ENCODE measurements at regions not wholly inside any gene's neighbourhood (a gene's known extent, or its start where the extent isn't known, plus 50 kb on each side); places are given as distances from the start of the nearest gene placed in this dataset.

DNA sequence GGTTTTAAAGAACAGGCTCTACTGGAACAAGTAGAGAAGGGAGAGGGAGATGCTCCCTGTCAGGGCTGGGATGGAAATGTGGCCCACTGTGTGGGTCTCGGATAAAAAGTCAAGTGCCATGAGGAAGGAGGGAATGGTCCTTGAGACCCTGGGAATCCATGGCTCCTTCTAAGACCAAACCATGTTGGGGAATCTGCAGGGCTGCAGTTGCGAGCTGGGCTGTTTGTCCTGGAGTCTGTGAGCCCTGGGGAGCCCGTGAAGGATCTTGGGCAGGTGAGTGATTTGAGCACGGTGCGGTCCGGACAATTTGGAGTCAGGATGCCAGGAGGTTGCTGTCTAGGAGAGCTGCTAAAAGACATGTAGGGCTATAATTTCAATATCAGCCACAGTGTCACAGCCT is 359.4 kb downstream of the FGF9 start:
- Histone ChIP-seq H3K4me3 (no peak overlapping the region), H3K36me3 (no peaks in the 10 kb centered on the region), H3K27me3 (no peaks in the 10 kb centered on the region), H3K4me1 (no peaks in the 10 kb centered on the region), H3K9me3 (no peaks in the 10 kb centered on the region), H3K27ac (no peak overlapping the region)
- intact Hi-C loops (cut with DNase I; ENCODE audit: low total_unique reads): no loop called here
- no peak for TF ChIP-seq EP300 (IDR thresholded peaks at IDR 0.05)
- no peak for TF ChIP-seq POLR2AphosphoS5 (IDR thresholded peaks at IDR 0.05)
- no peak for TF ChIP-seq POLR2A (IDR thresholded peaks at IDR 0.05)
- TF ChIP-seq, protein P1, sequence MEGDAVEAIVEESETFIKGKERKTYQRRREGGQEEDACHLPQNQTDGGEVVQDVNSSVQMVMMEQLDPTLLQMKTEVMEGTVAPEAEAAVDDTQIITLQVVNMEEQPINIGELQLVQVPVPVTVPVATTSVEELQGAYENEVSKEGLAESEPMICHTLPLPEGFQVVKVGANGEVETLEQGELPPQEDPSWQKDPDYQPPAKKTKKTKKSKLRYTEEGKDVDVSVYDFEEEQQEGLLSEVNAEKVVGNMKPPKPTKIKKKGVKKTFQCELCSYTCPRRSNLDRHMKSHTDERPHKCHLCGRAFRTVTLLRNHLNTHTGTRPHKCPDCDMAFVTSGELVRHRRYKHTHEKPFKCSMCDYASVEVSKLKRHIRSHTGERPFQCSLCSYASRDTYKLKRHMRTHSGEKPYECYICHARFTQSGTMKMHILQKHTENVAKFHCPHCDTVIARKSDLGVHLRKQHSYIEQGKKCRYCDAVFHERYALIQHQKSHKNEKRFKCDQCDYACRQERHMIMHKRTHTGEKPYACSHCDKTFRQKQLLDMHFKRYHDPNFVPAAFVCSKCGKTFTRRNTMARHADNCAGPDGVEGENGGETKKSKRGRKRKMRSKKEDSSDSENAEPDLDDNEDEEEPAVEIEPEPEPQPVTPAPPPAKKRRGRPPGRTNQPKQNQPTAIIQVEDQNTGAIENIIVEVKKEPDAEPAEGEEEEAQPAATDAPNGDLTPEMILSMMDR (IDR thresholded peaks at IDR 0.05): no peak
- 87 to 91% (median 90%) methylated on average over 6 of the region's 6 CpGs for WGBS, 5 donors
- DNase-seq: no peak

- intact Hi-C loops (cut with DNase I; ENCODE audit: low total_unique reads): no loop called here
- TF ChIP-seq POLR2AphosphoS5 (IDR thresholded peaks at IDR 0.05) (no peak), POLR2A (IDR thresholded peaks at IDR 0.05) (no peak), EP300 (IDR thresholded peaks at IDR 0.05) (no peak)
- TF ChIP-seq, protein P1 (IDR thresholded peaks at IDR 0.05): no peak
- 60 to 66% (median 63%) methylated on average over 5 of the region's 5 CpGs for WGBS, 5 donors
- H3K4me1 ChIP-seq: no peaks in the 10 kb centered on the region
- no peaks in the 10 kb centered on the region for H3K27me3 ChIP-seq
- H3K36me3 ChIP-seq: no peaks in the 10 kb centered on the region
- H3K4me3 ChIP-seq: no peak overlapping the region
- no peak overlapping the region for H3K27ac ChIP-seq
- H3K9me3 ChIP-seq: no peaks in the 10 kb centered on the region
- peak in 1 of 2 donors; percentile 47 for DNase-seq
These were observed 360.9 kb downstream of the FGF9 start for GRCh38 chr13:22031702-22032286.

GRCh38 chr13:22032905-22033304 is 362.0 kb downstream of the FGF9 start:
- Histone ChIP-seq H3K4me3 (no peak overlapping the region), H3K27ac (no peak overlapping the region), H3K4me1 (no peaks in the 10 kb centered on the region), H3K27me3 (no peaks in the 10 kb centered on the region), H3K36me3 (no peaks in the 10 kb centered on the region), H3K9me3 (no peaks in the 10 kb centered on the region)
- WGBS, 5 donors: 56 to 72% (median 64%) methylated on average over 6 of the region's 6 CpGs
- DNase-seq: no peak
- TF ChIP-seq POLR2AphosphoS5 (IDR thresholded peaks at IDR 0.05) (no peak), EP300 (IDR thresholded peaks at IDR 0.05) (no peak), POLR2A (IDR thresholded peaks at IDR 0.05) (no peak)
- TF ChIP-seq, protein P1 (IDR thresholded peaks at IDR 0.05): no peak
- intact Hi-C loops (cut with DNase I; ENCODE audit: low total_unique reads): no loop called here

- TF ChIP-seq POLR2AphosphoS5 (IDR thresholded peaks at IDR 0.05) (no peak), POLR2A (IDR thresholded peaks at IDR 0.05) (no peak), EP300 (IDR thresholded peaks at IDR 0.05) (no peak)
- TF ChIP-seq, protein P1 (IDR thresholded peaks at IDR 0.05): no peak
- H3K4me1 ChIP-seq: no peaks in the 10 kb centered on the region
- DNase-seq: no peak
- H3K4me3 ChIP-seq: no peak overlapping the region
- peaks cover 0 to 3% (median 0%) of the 10 kb centered on the region in 4 donors for H3K9me3 ChIP-seq
- no peaks in the 10 kb centered on the region for H3K36me3 ChIP-seq
- no peaks in the 10 kb centered on the region for H3K27me3 ChIP-seq
- intact Hi-C loops (cut with DNase I; ENCODE audit: low total_unique reads): no loop called here
- H3K27ac ChIP-seq: no peak overlapping the region
These were observed 369.1 kb downstream of the FGF9 start for GRCh38 chr13:22039961-22040360.
